SK-N-SH (cell line): ENCODE measurements at regions not wholly inside any gene's neighbourhood (a gene's known extent, or its start where the extent isn't known, plus 50 kb on each side); places are given as distances from the start of the nearest gene placed in this dataset.

Source experiments
- CTCF ChIA-PET: fragments of 300-600, 350-600 bp; formaldehyde crosslinking; extraction: SDS; loops from one replicate; lab custom pipeline; 2021; lab: Yijun Ruan, JAX
- POLR2A ChIA-PET: fragments of 350-600 bp; sonication (Branson Sonifier 250); formaldehyde crosslinking; extraction: SDS; loops from one replicate; lab custom pipeline; 2020; ENCODE audit warnings: antibody characterized with exemption, inconsistent platforms; lab: Yijun Ruan, JAX
- DNase-seq: peaks from one replicate; pipeline ENCODE4 v3.0.0; 2012
- H2AFZ ChIP-seq: fragments of 200-600 bp; sonication (generic); 2 replicates; pipeline ENCODE4 v1.8.1; 2016; ENCODE audit warnings: antibody characterized with exemption, mild to moderate bottlenecking, low read depth
- H3F3A ChIP-seq: fragments of 200-600 bp; sonication (generic); replicated peaks from 2 replicates; pipeline ENCODE3; 2016; ENCODE audit warnings: antibody characterized with exemption, mild to moderate bottlenecking; ENCODE audit not compliant: insufficient read depth
- H3K27ac ChIP-seq, 2 experiments: fragments of 200-500 bp in 1 of 2; fragments of 200-600 bp in 1 of 2; sonication (Bioruptor generic) in 1 of 2; sonication (generic), shearing (Covaris generic) in 1 of 2; 2 replicates each; pipeline versions ENCODE4 v1.5.1 to v1.6.1; 2014 to 2016; ENCODE audit warnings: low read depth in 2 of 2, inconsistent platforms in 1 of 2, low read length in 1 of 2, mild to moderate bottlenecking in 1 of 2, mixed read lengths in 1 of 2
- H3K27me3 ChIP-seq: fragments of 200-600 bp; sonication (generic), shearing (Covaris generic); 2 replicates; pipeline ENCODE4 v1.6.1; 2016; ENCODE audit warnings: mixed run types; ENCODE audit not compliant: insufficient read depth
- H3K36me3 ChIP-seq, 2 experiments: fragments of 200-500 bp in 1 of 2; fragments of 200-600 bp in 1 of 2; sonication (Bioruptor generic) in 1 of 2; sonication (generic) in 1 of 2; replicated peaks in 1 of 2; 2 replicates each; pipeline versions ENCODE3 to v1.5.1; 2014 to 2016; ENCODE audit warnings: low read length in 1 of 2, mild to moderate bottlenecking in 1 of 2; ENCODE audit not compliant: insufficient read depth in 2 of 2, control insufficient read depth in 1 of 2
- H3K4me1 ChIP-seq, 2 experiments: fragments of 200-500 bp in 1 of 2; fragments of 200-600 bp in 1 of 2; sonication (Bioruptor generic) in 1 of 2; sonication (generic), shearing (Covaris generic) in 1 of 2; 2 replicates each; pipeline versions ENCODE4 v1.5.1 to v1.6.1; 2014 to 2016; ENCODE audit warnings: low read depth in 1 of 2, low read length in 1 of 2, mixed run types in 1 of 2; ENCODE audit not compliant: insufficient read depth in 2 of 2, control insufficient read depth in 1 of 2
- H3K4me2 ChIP-seq: fragments of 200-600 bp; sonication (generic), shearing (Covaris generic); 2 replicates; pipeline ENCODE4 v1.6.1; 2017; ENCODE audit warnings: mixed run types
- H3K4me3 ChIP-seq, 2 experiments: fragments of 200-500 bp in 1 of 2; fragments of 200-600 bp in 1 of 2; sonication (Bioruptor generic) in 1 of 2; sonication (generic), shearing (Covaris generic) in 1 of 2; 2 replicates each; pipeline versions ENCODE4 v1.5.1 to v1.8.1; 2014 to 2016; ENCODE audit warnings: low read depth in 2 of 2, inconsistent platforms in 1 of 2, low read length in 1 of 2, mild to moderate bottlenecking in 1 of 2, mixed read lengths in 1 of 2, moderate library complexity in 1 of 2
- H3K79me2 ChIP-seq: fragments of 200-600 bp; sonication (generic); 2 replicates; pipeline ENCODE4 v1.8.1; 2017; ENCODE audit warnings: mild to moderate bottlenecking; ENCODE audit not compliant: insufficient read depth
- H3K9ac ChIP-seq: fragments of 200-600 bp; sonication (generic); 2 replicates; pipeline ENCODE4 v1.6.1; 2017; ENCODE audit warnings: mixed run types
- H3K9me2 ChIP-seq: fragments of 200-600 bp; sonication (generic); 2 replicates; pipeline ENCODE4 v1.6.1; 2017; ENCODE audit warnings: mixed run types
- H3K9me3 ChIP-seq: fragments of 200-600 bp; sonication (generic); 2 replicates; pipeline ENCODE4 v1.6.1; 2017; ENCODE audit warnings: mixed run types, mild to moderate bottlenecking, moderate library complexity
- H4K20me1 ChIP-seq: fragments of 200-600 bp; sonication (generic); 2 replicates; pipeline ENCODE4 v1.6.1; 2017; ENCODE audit warnings: mild to moderate bottlenecking, mixed run types; ENCODE audit not compliant: insufficient read depth
- EZH2phosphoT487 ChIP-seq: fragments of 200-600 bp; sonication (generic); IDR thresholded peaks from 2 replicates; pipeline ENCODE4 v1.6.1; 2017; ENCODE audit warnings: low read depth, mixed run types, mild to moderate bottlenecking, antibody characterized with exemption, moderate library complexity, borderline replicate concordance
- FOXM1 ChIP-seq: IDR thresholded peaks from 2 replicates; pipeline ENCODE4 v1.4.0; 2012; ENCODE audit warnings: low read depth, mild to moderate bottlenecking
- NFIC ChIP-seq: IDR thresholded peaks from 2 replicates; pipeline ENCODE4 v1.4.0; 2012; ENCODE audit warnings: borderline replicate concordance
- TAF1 ChIP-seq: IDR thresholded peaks from 2 replicates; pipeline ENCODE4 v1.6.1; 2012; ENCODE audit warnings: low read depth, mild to moderate bottlenecking, low read length, moderate library complexity, borderline replicate concordance
- YY1 ChIP-seq: IDR thresholded peaks from 2 replicates; pipeline ENCODE4 v1.4.0; 2012; ENCODE audit warnings: low read depth, mild to moderate bottlenecking
- WGBS: methylation state at CpG from one replicate; pipeline ENCODE4 v1.1.6; 2017; ENCODE audit warnings: low lambda C conversion rate; 5-methylcytosine and 5-hydroxymethylcytosine counted together
- TF ChIP-seq, protein P1 (sequence below): IDR thresholded peaks from 2 replicates; pipeline ENCODE4 v1.6.1; 2012; ENCODE audit warnings: mild to moderate bottlenecking, low read depth, low read length, moderate library complexity
- TF ChIP-seq, protein P2 (sequence below): IDR thresholded peaks from 2 replicates; pipeline ENCODE4 v1.4.0; 2012; ENCODE audit warnings: low read depth, borderline replicate concordance
- TF ChIP-seq, protein P3 (sequence below): IDR thresholded peaks from 2 replicates; pipeline ENCODE4 v1.4.0; 2012; ENCODE audit warnings: low read depth, borderline replicate concordance

DNA sequence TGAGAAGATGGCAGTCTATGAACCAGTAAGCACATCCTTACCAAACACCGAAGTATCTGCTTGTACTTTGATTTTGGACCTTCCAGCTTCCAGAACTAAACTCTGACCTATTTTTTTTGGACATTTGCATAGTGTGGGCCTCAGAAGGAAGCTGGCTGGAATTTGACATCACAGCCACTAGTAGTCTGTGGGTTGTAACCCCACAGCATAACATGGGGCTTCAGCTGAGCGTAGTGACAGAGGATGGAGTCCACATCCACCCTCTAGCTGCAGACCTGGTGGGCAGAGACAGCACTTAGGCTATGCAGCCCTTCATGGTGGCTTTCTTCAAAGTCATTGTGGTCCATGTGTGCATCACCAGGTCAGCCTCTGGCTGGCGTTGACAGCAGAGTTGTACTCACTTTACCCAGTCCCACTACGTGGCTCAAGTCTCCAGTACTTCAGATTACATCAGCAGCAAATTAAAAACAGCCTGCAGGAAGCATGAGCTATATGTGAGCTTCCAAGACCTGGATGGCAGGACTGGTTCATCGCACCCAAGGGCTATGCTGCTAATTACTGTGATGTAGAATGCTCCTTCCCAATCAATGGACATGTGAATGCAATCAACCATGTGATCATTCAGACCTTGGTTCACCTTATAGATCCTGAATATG is 58.6 kb upstream of the VPREB1 start:
- CTCF ChIA-PET, result interaction anchor here (1.5 to 5.9 kb wide), 4 partner anchors 11 to 31 kb away, joined by 3 to 47 read pairs (median 20); no protein-coding TSS in a partner anchor
- WGBS, result 14% methylated on average over 4 of the region's 5 CpGs

More for the DNA sequence above, 58.6 kb upstream of the VPREB1 start:
- TF ChIP-seq, protein P1, sequence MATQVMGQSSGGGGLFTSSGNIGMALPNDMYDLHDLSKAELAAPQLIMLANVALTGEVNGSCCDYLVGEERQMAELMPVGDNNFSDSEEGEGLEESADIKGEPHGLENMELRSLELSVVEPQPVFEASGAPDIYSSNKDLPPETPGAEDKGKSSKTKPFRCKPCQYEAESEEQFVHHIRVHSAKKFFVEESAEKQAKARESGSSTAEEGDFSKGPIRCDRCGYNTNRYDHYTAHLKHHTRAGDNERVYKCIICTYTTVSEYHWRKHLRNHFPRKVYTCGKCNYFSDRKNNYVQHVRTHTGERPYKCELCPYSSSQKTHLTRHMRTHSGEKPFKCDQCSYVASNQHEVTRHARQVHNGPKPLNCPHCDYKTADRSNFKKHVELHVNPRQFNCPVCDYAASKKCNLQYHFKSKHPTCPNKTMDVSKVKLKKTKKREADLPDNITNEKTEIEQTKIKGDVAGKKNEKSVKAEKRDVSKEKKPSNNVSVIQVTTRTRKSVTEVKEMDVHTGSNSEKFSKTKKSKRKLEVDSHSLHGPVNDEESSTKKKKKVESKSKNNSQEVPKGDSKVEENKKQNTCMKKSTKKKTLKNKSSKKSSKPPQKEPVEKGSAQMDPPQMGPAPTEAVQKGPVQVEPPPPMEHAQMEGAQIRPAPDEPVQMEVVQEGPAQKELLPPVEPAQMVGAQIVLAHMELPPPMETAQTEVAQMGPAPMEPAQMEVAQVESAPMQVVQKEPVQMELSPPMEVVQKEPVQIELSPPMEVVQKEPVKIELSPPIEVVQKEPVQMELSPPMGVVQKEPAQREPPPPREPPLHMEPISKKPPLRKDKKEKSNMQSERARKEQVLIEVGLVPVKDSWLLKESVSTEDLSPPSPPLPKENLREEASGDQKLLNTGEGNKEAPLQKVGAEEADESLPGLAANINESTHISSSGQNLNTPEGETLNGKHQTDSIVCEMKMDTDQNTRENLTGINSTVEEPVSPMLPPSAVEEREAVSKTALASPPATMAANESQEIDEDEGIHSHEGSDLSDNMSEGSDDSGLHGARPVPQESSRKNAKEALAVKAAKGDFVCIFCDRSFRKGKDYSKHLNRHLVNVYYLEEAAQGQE, result no peak
- no peak for TF ChIP-seq YY1
- no peak for TF ChIP-seq FOXM1
- TF ChIP-seq EZH2phosphoT487, result no peak
- TF ChIP-seq, protein P2, sequence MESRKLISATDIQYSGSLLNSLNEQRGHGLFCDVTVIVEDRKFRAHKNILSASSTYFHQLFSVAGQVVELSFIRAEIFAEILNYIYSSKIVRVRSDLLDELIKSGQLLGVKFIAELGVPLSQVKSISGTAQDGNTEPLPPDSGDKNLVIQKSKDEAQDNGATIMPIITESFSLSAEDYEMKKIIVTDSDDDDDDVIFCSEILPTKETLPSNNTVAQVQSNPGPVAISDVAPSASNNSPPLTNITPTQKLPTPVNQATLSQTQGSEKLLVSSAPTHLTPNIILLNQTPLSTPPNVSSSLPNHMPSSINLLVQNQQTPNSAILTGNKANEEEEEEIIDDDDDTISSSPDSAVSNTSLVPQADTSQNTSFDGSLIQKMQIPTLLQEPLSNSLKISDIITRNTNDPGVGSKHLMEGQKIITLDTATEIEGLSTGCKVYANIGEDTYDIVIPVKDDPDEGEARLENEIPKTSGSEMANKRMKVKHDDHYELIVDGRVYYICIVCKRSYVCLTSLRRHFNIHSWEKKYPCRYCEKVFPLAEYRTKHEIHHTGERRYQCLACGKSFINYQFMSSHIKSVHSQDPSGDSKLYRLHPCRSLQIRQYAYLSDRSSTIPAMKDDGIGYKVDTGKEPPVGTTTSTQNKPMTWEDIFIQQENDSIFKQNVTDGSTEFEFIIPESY, result no peak
- no peak for TF ChIP-seq NFIC
- TF ChIP-seq TAF1, result no peak
- TF ChIP-seq, protein P3, sequence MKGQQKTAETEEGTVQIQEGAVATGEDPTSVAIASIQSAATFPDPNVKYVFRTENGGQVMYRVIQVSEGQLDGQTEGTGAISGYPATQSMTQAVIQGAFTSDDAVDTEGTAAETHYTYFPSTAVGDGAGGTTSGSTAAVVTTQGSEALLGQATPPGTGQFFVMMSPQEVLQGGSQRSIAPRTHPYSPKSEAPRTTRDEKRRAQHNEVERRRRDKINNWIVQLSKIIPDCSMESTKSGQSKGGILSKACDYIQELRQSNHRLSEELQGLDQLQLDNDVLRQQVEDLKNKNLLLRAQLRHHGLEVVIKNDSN, result no peak
- Histone ChIP-seq H3K4me2 (no peak overlapping the region), H3K79me2 (no peaks in the 10 kb centered on the region), H3K9ac (no peak overlapping the region), H3K9me3 (no peaks in the 10 kb centered on the region), H3K27ac (no peak overlapping the region), H3K36me3 (no peaks in the 10 kb centered on the region), H3K4me3 (no peak overlapping the region), H3K4me1 (no peaks in the 10 kb centered on the region), H2AFZ (no peak overlapping the region), H3K27me3 (peaks cover 34% of the 10 kb centered on the region), H4K20me1 (no peaks in the 10 kb centered on the region), H3K9me2 (no peaks in the 10 kb centered on the region), H3F3A (no peaks in the 10 kb centered on the region)
- no peak for DNase-seq
- POLR2A ChIA-PET, result no interaction called here
